ENCODE measurements at regions not wholly inside any gene's neighbourhood (a gene's known extent, or its start where the extent isn't known, plus 50 kb on each side); places are given as distances from the start of the nearest gene placed in this dataset.
"Not testable (repeated sequence)": the region's sequence is repeated elsewhere in the genome, so short reads cannot be mapped to it uniquely, and the experiment has no call there.

DNA sequence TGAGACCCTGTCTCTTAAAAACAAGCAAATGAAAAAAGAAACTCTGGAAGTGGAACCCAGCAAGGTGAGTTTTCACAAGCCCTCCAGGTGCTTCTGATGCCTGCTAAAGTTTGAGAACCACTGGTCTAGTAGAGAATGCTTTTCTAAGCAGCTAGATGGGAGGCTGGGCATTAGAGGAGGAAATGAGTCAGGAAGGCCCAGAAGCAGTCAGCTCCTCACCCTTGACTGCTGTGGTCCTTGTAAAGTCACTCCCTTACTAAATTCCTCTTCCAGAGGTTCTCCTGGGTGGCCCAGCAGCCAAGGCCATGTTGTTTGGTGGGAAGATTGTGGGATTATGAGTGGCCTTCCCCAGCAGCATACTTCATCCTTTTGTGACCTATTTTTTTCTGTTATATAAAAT, 52.0 kb upstream of the FYN start:
- DNase-seq (ENCODE audit: low read depth, low spot score): no peak
- no peaks in the 10 kb centered on the region for H3K9me3 ChIP-seq (ENCODE audit: insufficient read depth, low read length)
- H3K9ac ChIP-seq (ENCODE audit: insufficient read length, low read depth): no peak overlapping the region
- peaks cover 5% of the 10 kb centered on the region for H3K4me1 ChIP-seq (ENCODE audit: insufficient read depth, insufficient read length)
- no peaks in the 10 kb centered on the region for H3K36me3 ChIP-seq (ENCODE audit: insufficient read depth, insufficient read length, low read length)
- H3K27me3 ChIP-seq (ENCODE audit: insufficient read depth, insufficient read length): no peaks in the 10 kb centered on the region
- no peak overlapping the region for H3K4me3 ChIP-seq (ENCODE audit: insufficient read length, low read depth)
- TF ChIP-seq YY1 (IDR thresholded peaks at IDR 0.05; ENCODE audit: insufficient read depth, insufficient read length): no peak
- no peak for TF ChIP-seq SUZ12 (IDR thresholded peaks at IDR 0.05; ENCODE audit: extremely low read depth, insufficient read depth, insufficient read length)
- TF ChIP-seq ZNF274 (IDR thresholded peaks at IDR 0.05; ENCODE audit: low read depth, low read length): no peak

GRCh38 chr6:111926731-111927302, 53.6 kb upstream of the FYN start:
- Histone ChIP-seq H3K9me3 (ENCODE audit: insufficient read depth, low read length) (no peaks in the 10 kb centered on the region), H3K4me3 (ENCODE audit: insufficient read length, low read depth) (no peak overlapping the region), H3K27me3 (ENCODE audit: insufficient read depth, insufficient read length) (no peaks in the 10 kb centered on the region), H3K36me3 (ENCODE audit: insufficient read depth, insufficient read length, low read length) (no peaks in the 10 kb centered on the region), H3K9ac (ENCODE audit: insufficient read length, low read depth) (no peak overlapping the region), H3K4me1 (ENCODE audit: insufficient read depth, insufficient read length) (peaks cover 2% of the 10 kb centered on the region)
- TF ChIP-seq YY1 (IDR thresholded peaks at IDR 0.05; ENCODE audit: insufficient read depth, insufficient read length) (no peak), ZNF274 (IDR thresholded peaks at IDR 0.05; ENCODE audit: low read depth, low read length) (no peak), SUZ12 (IDR thresholded peaks at IDR 0.05; ENCODE audit: extremely low read depth, insufficient read depth, insufficient read length) (no peak)
- no peak for DNase-seq (ENCODE audit: low read depth, low spot score)

DNA sequence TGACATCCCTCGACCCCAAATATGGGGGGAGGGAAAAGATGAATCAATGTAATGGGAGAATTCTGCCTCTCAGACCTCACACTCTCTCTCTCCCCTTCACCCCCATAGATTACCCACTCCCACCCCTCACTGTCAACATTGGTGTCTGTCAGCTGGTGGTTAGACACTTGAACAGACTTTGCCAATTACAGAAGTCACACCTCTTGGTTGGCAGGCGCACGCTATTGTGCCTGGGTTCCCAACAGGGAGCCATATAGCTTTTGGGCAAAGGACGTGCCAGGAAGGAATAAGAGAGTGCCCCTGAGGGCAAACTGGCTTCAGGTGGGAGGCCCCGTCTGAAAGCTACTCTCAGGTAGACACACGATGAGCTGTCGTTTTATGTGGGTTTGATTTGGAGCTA, 54.1 kb upstream of the FYN start:
- H3K4me1 ChIP-seq (ENCODE audit: insufficient read depth, insufficient read length): peaks cover 2% of the 10 kb centered on the region
- no peak overlapping the region for H3K4me3 ChIP-seq (ENCODE audit: insufficient read length, low read depth)
- H3K36me3 ChIP-seq (ENCODE audit: insufficient read depth, insufficient read length, low read length): no peaks in the 10 kb centered on the region
- H3K27me3 ChIP-seq (ENCODE audit: insufficient read depth, insufficient read length): no peaks in the 10 kb centered on the region
- TF ChIP-seq SUZ12 (IDR thresholded peaks at IDR 0.05; ENCODE audit: extremely low read depth, insufficient read depth, insufficient read length) (no peak), ZNF274 (IDR thresholded peaks at IDR 0.05; ENCODE audit: low read depth, low read length) (no peak), YY1 (IDR thresholded peaks at IDR 0.05; ENCODE audit: insufficient read depth, insufficient read length) (no peak)
- no peaks in the 10 kb centered on the region for H3K9me3 ChIP-seq (ENCODE audit: insufficient read depth, low read length)
- H3K9ac ChIP-seq (ENCODE audit: insufficient read length, low read depth): no peak overlapping the region
- DNase-seq (ENCODE audit: low read depth, low spot score): no peak

DNA sequence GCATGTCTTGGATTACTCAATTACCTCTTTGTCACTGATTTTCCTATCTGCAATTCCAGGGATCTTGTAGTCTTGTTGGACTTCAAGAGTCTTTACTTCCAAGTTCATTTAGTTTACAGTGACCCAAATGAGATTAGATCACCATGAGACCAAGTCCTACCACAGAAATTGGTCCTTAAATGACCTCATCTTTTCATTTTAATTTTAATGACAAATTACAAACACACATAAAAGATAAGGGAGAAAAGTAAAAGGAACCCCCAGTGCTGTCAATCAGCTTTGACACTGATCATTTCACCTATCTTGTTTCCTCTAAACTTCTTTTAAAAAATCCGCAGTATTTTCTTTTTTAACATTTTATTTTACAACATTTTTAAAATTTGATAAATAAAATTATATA, 54.9 kb upstream of the FYN start:
- peaks cover 2% of the 10 kb centered on the region for H3K4me1 ChIP-seq (ENCODE audit: insufficient read depth, insufficient read length)
- TF ChIP-seq YY1 (IDR thresholded peaks at IDR 0.05; ENCODE audit: insufficient read depth, insufficient read length): no peak
- no peak for TF ChIP-seq ZNF274 (IDR thresholded peaks at IDR 0.05; ENCODE audit: low read depth, low read length)
- no peak for TF ChIP-seq SUZ12 (IDR thresholded peaks at IDR 0.05; ENCODE audit: extremely low read depth, insufficient read depth, insufficient read length)
- H3K9ac ChIP-seq (ENCODE audit: insufficient read length, low read depth): no peak overlapping the region
- no peaks in the 10 kb centered on the region for H3K27me3 ChIP-seq (ENCODE audit: insufficient read depth, insufficient read length)
- no peaks in the 10 kb centered on the region for H3K36me3 ChIP-seq (ENCODE audit: insufficient read depth, insufficient read length, low read length)
- H3K9me3 ChIP-seq (ENCODE audit: insufficient read depth, low read length): no peaks in the 10 kb centered on the region
- DNase-seq (ENCODE audit: low read depth, low spot score): no peak
- no peak overlapping the region for H3K4me3 ChIP-seq (ENCODE audit: insufficient read length, low read depth)

DNA sequence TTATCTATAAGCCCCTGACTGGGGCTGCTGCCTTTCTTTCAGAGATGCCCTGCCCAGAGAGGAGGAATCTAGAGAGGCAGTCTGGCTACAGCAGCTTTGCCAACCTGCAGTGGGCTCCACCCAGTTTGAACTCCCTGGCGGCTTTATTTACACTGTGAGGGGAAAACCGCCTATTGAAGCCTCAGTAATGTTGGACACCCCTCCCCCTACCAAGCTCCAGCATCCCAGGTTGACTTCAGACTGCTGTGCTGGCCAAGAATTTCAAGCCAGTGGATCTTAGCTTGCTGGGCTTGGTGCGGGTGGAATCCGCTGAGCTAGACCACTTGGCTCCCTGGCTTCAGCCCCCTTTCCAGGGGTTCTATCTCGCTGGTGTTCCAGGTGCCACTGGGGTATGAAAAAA, 61.4 kb upstream of the FYN start:
- not testable (repeated sequence) for H3K4me3 ChIP-seq (ENCODE audit: insufficient read length, low read depth); H3K27me3 ChIP-seq (ENCODE audit: insufficient read depth, insufficient read length); H3K9ac ChIP-seq (ENCODE audit: insufficient read length, low read depth); H3K36me3 ChIP-seq (ENCODE audit: insufficient read depth, insufficient read length, low read length); H3K4me1 ChIP-seq (ENCODE audit: insufficient read depth, insufficient read length); H3K9me3 ChIP-seq (ENCODE audit: insufficient read depth, low read length); DNase-seq (ENCODE audit: low read depth, low spot score)

- TF ChIP-seq SUZ12 (IDR thresholded peaks at IDR 0.05; ENCODE audit: extremely low read depth, insufficient read depth, insufficient read length): no peak
- no peak for TF ChIP-seq YY1 (IDR thresholded peaks at IDR 0.05; ENCODE audit: insufficient read depth, insufficient read length)
- no peak for TF ChIP-seq ZNF274 (IDR thresholded peaks at IDR 0.05; ENCODE audit: low read depth, low read length)
- no peaks in the 10 kb centered on the region for H3K27me3 ChIP-seq (ENCODE audit: insufficient read depth, insufficient read length)
- no peak overlapping the region for H3K4me3 ChIP-seq (ENCODE audit: insufficient read length, low read depth)
- no peak overlapping the region for H3K9ac ChIP-seq (ENCODE audit: insufficient read length, low read depth)
- H3K9me3 ChIP-seq (ENCODE audit: insufficient read depth, low read length): peaks cover 5% of the 10 kb centered on the region; the same call in 1 of the 2 replicates
- H3K4me1 ChIP-seq (ENCODE audit: insufficient read depth, insufficient read length): no peaks in the 10 kb centered on the region
- DNase-seq (ENCODE audit: low read depth, low spot score): no peak
- H3K36me3 ChIP-seq (ENCODE audit: insufficient read depth, insufficient read length, low read length): no peaks in the 10 kb centered on the region
These were observed 63.5 kb upstream of the FYN start for GRCh38 chr6:111936718-111937117.

DNA sequence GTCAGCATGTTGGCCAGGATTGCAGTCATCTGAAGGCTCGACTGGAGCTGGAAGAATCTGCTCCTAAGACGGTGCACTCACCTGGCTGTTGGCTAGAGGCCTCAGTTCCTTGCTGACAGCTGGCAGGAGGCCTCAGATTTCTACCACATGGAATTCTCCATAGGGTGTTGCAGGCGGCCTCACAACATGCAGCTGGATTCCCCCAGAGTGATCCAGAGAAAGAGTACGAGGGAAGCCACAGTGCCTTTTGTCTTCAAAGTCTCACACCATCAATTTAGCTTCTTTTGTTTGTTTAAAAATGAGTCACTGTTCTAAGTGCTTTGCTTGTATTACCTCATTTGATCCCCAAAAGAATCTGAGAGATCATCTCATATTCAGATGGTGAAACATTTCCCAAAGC, 65.5 kb upstream of the FYN start:
- no peak for DNase-seq (ENCODE audit: low read depth, low spot score)
- no peaks in the 10 kb centered on the region for H3K4me1 ChIP-seq (ENCODE audit: insufficient read depth, insufficient read length)
- H3K27me3 ChIP-seq (ENCODE audit: insufficient read depth, insufficient read length): no peaks in the 10 kb centered on the region
- H3K4me3 ChIP-seq (ENCODE audit: insufficient read length, low read depth): no peak overlapping the region
- no peak for TF ChIP-seq YY1 (IDR thresholded peaks at IDR 0.05; ENCODE audit: insufficient read depth, insufficient read length)
- H3K36me3 ChIP-seq (ENCODE audit: insufficient read depth, insufficient read length, low read length): no peaks in the 10 kb centered on the region
- H3K9ac ChIP-seq (ENCODE audit: insufficient read length, low read depth): no peak overlapping the region
- peaks cover 10% of the 10 kb centered on the region; the same call in 1 of the 2 replicates for H3K9me3 ChIP-seq (ENCODE audit: insufficient read depth, low read length)

- TF ChIP-seq ZNF274 (IDR thresholded peaks at IDR 0.05; ENCODE audit: low read depth, low read length) (no peak), SUZ12 (IDR thresholded peaks at IDR 0.05; ENCODE audit: extremely low read depth, insufficient read depth, insufficient read length) (no peak), YY1 (IDR thresholded peaks at IDR 0.05; ENCODE audit: insufficient read depth, insufficient read length) (no peak)
- DNase-seq (ENCODE audit: low read depth, low spot score): no peak
- Histone ChIP-seq H3K4me1 (ENCODE audit: insufficient read depth, insufficient read length) (no peaks in the 10 kb centered on the region), H3K36me3 (ENCODE audit: insufficient read depth, insufficient read length, low read length) (no peaks in the 10 kb centered on the region), H3K4me3 (ENCODE audit: insufficient read length, low read depth) (no peak overlapping the region), H3K9ac (ENCODE audit: insufficient read length, low read depth) (no peak overlapping the region), H3K9me3 (ENCODE audit: insufficient read depth, low read length) (peaks cover 10% of the 10 kb centered on the region; the same call in 1 of the 2 replicates), H3K27me3 (ENCODE audit: insufficient read depth, insufficient read length) (no peaks in the 10 kb centered on the region)
These were observed 66.7 kb upstream of the FYN start for GRCh38 chr6:111939902-111940301.
